Esophagus muscularis mucosa (tissue), 3 donors: ENCODE measurements at regions not wholly inside any gene's neighbourhood (a gene's known extent, or its start where the extent isn't known, plus 50 kb on each side); places are given as distances from the start of the nearest gene placed in this dataset.
"Not testable (repeated sequence)": the region's sequence is repeated elsewhere in the genome, so short reads cannot be mapped to it uniquely, and the experiment has no call there.

Experiments
- CTCF ChIP-seq, 3 experiments: fragments of 200-600 bp in 2 of 3; fragments of 450-650 bp in 1 of 3; sonication (generic) in 2 of 3; IDR thresholded peaks; one replicate each; pipeline ENCODE4 v1.5.1; 2017 to 2019; ENCODE audit warnings: antibody characterized with exemption in 3 of 3, mild to moderate bottlenecking in 2 of 3, moderate library complexity in 1 of 3
- POLR2AphosphoS5 ChIP-seq, 2 donors: sonication (generic); formaldehyde crosslinking; IDR thresholded peaks; one replicate each; pipeline ENCODE4 v1.6.1; 2017; ENCODE audit warnings: antibody characterized with exemption in 2 of 2

- not testable (repeated sequence) for TF ChIP-seq CTCF, POLR2AphosphoS5 (IDR thresholded peaks at IDR 0.05)
Measured at GRCh38 chr12:47426678-47427309, 279.0 kb downstream of the RPAP3 start.
